Endothelial cell of hepatic sinusoid (primary cell): ENCODE measurements at regions not wholly inside any gene's neighbourhood (a gene's known extent, or its start where the extent isn't known, plus 50 kb on each side); places are given as distances from the start of the nearest gene placed in this dataset.

ENCODE experiments used
- in situ Hi-C: cut with HindIII; loops from 2 replicates; pipeline ENCODE4 v1.10.0; 2017; ENCODE audit warnings: low sequenced_read_pairs

DNA sequence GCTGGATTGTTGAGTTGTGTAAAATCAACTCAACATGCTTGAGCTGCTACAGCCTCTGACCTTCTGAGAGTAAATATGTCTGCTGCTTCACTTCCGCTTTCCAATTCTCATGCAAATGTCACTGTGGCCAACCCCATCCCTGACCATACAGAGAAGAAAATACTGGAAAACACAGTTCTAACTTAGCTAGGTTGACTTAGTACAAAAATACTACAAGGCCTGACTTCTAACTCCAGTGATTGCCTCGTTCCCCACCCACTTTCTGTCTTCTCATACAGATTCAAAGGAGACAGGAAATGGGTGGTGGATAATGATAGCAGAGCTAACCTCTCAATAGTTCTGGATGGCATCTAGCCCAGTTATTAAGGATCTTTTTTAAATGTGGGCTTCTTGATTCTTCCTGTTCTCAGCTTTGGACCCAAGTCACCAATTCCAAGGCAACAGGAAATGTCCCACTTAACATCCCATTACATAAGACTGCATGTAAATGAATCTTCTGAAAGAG is 226.6 kb upstream of the SLC24A2 start:
- in situ Hi-C loops = loop anchor here (25.0 kb wide), 1 partner anchor 597 kb away; the partner anchor contains the start of gene MLLT3

DNA sequence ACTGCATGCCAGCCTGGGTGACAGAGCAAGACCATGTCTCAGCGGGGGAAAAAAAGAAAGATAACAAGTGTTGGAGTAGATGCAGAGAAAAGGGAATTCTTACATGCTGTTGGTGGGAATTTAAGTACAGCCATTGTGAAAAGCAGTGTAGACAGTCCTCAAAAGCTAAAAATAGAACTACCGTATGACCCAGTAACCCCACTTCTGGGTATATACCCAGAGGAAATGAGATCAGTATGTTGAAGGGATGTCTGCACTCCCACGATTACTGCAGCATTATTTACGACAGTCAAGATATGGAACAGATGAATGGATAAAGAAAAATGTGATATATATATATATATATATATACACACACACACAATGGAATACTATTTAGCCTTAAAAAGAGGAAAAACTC is 225.3 kb upstream of the SLC24A2 start:
- in situ Hi-C loops = loop anchor here (25.0 kb wide), 1 partner anchor 598 kb away; the partner anchor contains the start of gene MLLT3

GRCh38 chr9:20012232-20012631 is 223.4 kb upstream of the SLC24A2 start:
- in situ Hi-C loops = loop anchor here (25.0 kb wide), 1 partner anchor 600 kb away; the partner anchor contains the start of gene MLLT3

DNA sequence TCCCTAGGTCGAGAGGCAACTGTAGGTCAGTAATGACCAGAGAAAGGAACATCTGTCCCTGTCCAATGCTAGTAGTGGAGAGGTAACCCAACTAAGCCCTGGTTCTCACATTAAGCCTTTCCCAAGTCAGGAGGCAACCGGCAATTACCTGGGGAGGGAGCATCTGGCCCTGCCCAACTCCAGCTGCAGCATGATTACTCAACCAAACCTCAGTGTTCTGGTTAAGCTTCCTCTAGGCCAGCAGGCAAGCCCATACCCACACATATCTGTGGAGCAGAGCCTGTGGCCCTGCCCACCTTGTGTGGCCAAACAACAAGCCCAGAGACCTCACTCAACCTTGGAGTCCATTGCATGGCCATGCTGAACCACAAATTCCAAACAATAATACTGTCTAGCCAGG is 220.8 kb upstream of the SLC24A2 start:
- in situ Hi-C loops = loop anchor here (25.0 kb wide), 1 partner anchor 603 kb away; the partner anchor contains the start of gene MLLT3

DNA sequence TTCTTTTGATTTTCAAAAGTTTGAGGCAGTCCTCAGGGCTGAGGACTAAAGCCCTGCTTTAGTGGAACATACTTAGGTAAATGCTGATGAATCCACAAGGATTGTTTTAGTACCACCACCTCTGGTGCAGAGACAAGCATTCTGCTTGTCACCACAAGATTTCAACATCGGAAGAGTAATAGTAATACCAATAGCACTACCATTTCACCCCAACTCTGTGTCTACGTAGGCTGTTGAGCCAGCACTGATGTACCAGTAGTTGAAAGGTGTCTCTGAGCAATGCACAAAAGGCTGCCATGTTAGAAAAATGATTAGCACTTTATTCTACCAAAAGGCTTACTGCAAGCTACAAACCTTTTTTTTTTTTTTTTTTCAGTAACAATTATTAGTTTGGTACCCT is 213.2 kb upstream of the SLC24A2 start:
- in situ Hi-C loops = loop anchor here (25.0 kb wide), 1 partner anchor 610 kb away; the partner anchor contains the start of gene MLLT3

- in situ Hi-C loops = loop anchor here (25.0 kb wide), 1 partner anchor 611 kb away; the partner anchor contains the start of gene MLLT3
These were observed 212.2 kb upstream of the SLC24A2 start for GRCh38 chr9:20001058-20001457.

- in situ Hi-C loops = loop anchor here (25.0 kb wide), 1 partner anchor 613 kb away; the partner anchor contains the start of gene MLLT3
These were observed 210.7 kb upstream of the SLC24A2 start for GRCh38 chr9:19999491-20000057.

GRCh38 chr9:19998823-19999455 is 210.1 kb upstream of the SLC24A2 start:
- in situ Hi-C loops = no loop called here

GRCh38 chr9:19998153-19998552 is 209.3 kb upstream of the SLC24A2 start:
- in situ Hi-C loops = no loop called here

DNA sequence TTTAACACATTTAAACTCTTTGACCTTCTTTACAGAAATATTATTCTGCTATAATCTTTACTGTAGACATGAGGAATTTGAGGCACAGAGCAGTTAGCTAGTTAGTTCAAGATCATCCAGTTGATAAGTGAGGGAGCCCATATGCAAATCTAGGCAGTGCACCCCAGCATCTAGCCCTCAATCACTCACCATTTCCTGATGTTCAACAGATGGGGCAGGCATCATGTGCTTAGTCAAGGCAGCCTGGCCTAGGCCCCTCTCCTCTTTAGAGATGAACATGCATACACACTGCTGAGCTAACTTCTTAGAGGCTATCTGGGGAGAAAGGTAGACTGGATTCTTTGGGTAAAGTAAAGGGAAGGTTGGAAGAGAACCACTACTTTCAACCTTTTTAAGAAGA is 206.8 kb upstream of the SLC24A2 start:
- in situ Hi-C loops = no loop called here

DNA sequence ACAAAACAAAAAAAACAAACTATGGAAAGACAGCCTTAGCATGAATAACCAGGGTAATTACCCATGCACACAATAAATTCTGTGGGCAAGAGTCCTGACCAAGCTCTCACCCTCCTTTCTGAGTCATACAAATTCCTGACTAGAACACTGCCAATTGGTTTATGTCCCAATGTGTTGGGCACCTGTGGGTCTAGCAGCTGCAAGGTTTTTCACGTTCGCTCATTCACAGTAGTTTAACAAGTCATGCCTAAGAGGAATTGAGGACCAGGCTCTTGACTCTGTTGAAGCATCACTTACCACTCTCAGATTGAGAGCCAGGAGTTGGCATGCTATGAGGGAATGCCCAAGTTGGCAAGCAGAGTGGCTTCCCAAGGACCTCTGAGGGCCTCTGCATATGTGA is 205.5 kb upstream of the SLC24A2 start:
- in situ Hi-C loops = no loop called here

DNA sequence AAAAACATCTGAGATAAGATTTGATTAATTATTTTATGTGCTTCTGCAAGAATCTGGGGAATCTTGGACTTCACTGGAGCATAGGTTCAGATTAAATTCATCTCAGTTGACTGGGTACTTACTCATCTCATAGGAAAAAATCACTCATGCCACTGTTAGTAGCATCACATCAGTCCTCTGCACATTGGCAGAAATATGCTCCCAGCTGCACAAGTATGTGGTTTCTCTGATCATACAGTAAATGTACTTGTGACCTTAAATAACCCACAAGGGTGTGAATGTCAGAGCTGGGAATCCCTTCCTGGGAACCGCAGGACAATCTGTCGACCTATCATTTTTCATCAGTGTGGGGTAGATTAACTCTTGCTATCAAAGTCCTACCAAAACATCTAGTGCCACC is 203.7 kb upstream of the SLC24A2 start:
- in situ Hi-C loops = no loop called here

DNA sequence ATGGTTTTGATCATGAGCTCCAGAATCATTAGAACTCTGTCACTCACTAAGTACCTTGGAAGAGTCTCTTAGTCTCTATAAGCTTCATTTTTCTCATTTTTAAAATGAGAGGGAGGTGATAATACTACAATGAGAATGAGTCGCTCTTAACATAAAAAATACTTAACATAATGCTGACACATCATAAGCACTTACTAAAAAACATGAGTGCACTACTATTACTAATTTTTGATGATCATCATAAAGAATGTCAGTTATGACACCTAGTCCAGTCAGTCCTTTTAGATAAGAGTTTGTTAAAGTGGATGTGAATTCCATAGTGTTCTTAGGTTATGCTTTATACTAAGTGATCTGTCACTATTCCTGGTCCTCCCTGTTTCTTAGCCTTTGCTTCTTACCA is 200.4 kb upstream of the SLC24A2 start:
- in situ Hi-C loops = loop anchor here (5.0 kb wide), 1 partner anchor 83 kb away; no protein-coding TSS in a partner anchor

GRCh38 chr9:19988281-19988680 is 199.4 kb upstream of the SLC24A2 start:
- in situ Hi-C loops = loop anchor here (5.0 kb wide), 1 partner anchor 84 kb away; no protein-coding TSS in a partner anchor

DNA sequence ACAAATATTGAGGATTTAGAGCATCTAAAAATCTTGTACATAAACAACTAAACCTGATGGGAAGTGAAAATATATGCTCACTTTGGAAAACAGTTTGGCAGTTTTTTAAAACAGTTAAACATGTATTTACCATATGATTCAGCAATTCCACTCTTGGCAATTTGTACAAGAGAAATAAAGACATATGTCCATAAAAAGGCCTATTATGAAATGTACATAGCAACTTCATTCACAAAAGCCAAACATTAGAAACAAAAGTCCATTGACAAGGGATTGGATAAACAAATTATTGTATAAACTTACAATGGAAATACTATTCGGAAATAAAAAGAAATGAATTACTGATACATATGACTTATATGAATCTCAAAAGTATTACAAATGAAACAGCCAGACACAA is 196.2 kb upstream of the SLC24A2 start:
- in situ Hi-C loops = loop anchor here (5.0 kb wide), 1 partner anchor 87 kb away; no protein-coding TSS in a partner anchor

GRCh38 chr9:19976226-19976625 is 187.4 kb upstream of the SLC24A2 start:
- in situ Hi-C loops = no loop called here

GRCh38 chr9:19975499-19975898 is 186.7 kb upstream of the SLC24A2 start:
- in situ Hi-C loops = no loop called here

DNA sequence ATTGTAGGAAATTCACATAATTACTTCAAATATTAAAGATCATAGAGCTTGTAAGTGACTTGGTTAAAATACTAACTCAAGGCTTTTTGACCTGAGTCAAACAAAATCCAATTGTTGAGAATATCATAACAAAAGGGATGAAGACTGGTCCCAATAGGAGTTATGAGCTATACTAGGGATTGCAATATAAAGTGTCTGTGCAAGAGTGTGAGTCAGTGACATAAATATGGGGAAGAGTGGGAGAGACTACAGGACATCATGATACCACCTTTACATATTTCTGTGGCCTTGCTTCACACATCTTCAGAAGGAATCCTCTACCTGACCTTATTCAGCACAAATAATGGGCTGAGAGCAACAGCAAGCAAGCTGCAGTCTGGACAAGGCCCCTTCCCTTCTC is 180.9 kb upstream of the SLC24A2 start:
- in situ Hi-C loops = loop anchor here (5.0 kb wide), 1 partner anchor 98 kb away; no protein-coding TSS in a partner anchor

- in situ Hi-C loops = loop anchor here (5.0 kb wide), 1 partner anchor 99 kb away; no protein-coding TSS in a partner anchor
These were observed 179.1 kb upstream of the SLC24A2 start for GRCh38 chr9:19967888-19968459.

GRCh38 chr9:19967216-19967887 is 178.5 kb upstream of the SLC24A2 start:
- in situ Hi-C loops = loop anchor here (5.0 kb wide), 1 partner anchor 100 kb away; no protein-coding TSS in a partner anchor

GRCh38 chr9:19965336-19965735 is 176.5 kb upstream of the SLC24A2 start:
- in situ Hi-C loops = loop anchor here (5.0 kb wide), 1 partner anchor 102 kb away; no protein-coding TSS in a partner anchor
